ENCODE measurements at regions not wholly inside any gene's neighbourhood (a gene's known extent, or its start where the extent isn't known, plus 50 kb on each side); places are given as distances from the start of the nearest gene placed in this dataset.
"Not testable (repeated sequence)": the region's sequence is repeated elsewhere in the genome, so short reads cannot be mapped to it uniquely, and the experiment has no call there.

GRCh38 chrY:11085801-11086200, 1558.1 kb downstream of the TSPY10 start:
- TF ChIP-seq CTCF, POLR2A (IDR thresholded peaks at IDR 0.05): not testable (repeated sequence)
